Activated CD4-positive, CD25-positive, alpha-beta regulatory T cell treated with anti-CD3 and anti-CD28 coated beads, Interleukin-2, amount 50 U/mL, for 72 hours (primary cell): ENCODE measurements at regions not wholly inside any gene's neighbourhood (a gene's known extent, or its start where the extent isn't known, plus 50 kb on each side); places are given as distances from the start of the nearest gene placed in this dataset.

Experiments used
- DNase-seq: peaks from one replicate; pipeline ENCODE4 v3.0.0; 2021

DNA sequence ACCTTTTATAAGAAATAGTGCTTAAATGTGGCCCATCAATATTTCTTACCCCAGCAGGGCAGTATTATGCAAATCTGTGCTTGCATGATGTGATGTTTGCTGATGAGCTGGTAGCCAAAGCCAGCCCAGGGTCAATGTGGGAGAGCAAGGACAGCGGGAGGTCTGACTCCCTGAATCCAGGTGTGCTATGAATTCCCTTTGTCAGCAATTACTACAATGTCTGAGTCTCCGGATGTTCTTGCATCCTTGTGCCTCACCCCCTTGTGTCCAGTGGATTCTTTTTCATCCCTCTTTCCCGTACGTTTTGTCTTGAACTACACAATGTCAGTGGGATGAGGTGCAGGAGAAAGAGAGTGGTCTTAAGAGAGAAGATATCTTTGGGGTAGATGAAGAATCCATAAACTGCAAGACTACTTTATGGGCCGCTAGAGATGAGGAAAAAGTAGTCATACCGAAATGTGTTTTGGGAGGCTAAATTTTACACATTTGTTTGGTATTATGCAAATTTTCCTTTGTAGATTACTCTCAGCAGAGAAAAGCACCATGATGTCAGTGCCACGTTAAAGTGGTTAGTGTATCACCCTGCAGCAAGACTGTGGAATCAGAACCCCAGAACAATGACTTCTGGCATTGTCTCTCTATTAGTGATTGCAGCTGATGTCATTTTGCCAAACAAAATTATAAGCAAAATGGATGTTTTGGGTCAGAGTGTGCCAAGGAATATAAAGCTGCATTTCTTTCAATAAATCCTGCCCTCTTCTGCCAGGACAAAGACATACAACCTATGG lies 53.5 kb upstream of the TSHZ3 start:
- DNase-seq, result no peak

DNA sequence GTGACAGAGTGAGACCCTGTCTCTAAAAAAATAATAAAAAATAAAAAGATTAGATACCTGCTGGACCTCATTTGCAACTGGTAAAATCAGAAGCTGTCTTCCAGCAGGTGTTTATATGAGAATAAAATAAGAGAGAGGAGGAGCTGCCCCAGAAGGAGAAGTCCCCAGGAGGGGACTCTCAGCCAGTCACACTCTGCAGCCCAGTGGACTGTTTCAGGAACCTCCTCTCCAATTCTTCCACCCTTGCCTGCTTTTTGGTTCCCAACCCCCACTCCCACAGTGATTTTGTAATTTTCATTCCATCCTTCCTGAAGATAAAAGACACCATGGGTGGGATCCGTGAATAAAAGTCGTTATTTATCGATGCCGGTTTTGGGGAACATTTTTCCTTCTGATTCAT lies 56.9 kb upstream of the TSHZ3 start:
- no peak for DNase-seq

DNA sequence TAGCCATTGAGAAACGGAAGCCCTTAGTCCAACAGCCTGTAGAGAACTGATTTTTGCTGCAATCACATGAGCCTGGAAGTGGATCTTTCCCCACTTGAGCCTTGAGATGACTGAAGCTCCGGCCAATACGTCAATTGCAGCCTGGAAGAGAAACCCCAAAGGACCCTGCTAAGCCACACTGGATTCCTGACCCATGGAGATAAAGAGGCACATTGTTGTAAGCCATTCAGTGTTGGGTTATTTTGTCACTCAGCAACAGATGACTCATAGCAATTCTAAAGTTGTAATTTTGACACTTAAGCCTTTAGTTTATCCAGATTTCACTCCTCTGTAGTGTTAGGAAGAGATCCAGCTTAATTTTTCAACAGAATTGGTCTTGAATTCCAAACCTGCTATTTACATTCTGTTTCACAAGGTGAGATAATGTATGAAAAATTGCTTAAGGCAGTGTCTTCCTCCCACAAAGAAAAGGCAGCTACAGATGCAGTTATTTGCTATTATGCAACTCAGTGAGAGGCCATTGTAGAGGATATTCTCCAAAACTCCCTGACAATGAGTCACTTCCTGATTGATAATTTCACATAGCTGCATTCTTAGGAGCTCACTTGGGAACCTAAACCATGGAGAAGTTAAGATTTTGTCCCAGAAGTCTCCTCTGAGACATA lies 59.4 kb upstream of the TSHZ3 start:
- no peak for DNase-seq

DNA sequence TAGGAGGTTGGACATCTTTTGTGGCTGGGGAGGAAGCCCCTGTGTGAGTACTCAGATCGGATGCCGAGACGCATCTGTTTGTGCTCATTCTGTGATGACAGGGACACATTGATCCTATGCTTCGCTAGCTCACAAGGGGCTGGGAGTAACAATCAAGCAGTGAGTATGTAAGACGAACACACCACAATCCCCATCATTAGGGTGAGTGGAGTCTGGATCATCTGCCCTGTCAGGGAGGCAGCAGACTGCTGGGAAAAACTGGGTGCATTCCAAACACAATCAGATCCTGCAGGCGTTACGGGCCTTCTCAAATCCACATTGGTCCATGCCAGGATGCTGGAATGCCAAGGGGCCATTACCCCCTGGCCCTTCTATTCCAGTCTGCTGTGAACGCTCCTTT lies 64.1 kb upstream of the TSHZ3 start:
- no peak for DNase-seq

DNA sequence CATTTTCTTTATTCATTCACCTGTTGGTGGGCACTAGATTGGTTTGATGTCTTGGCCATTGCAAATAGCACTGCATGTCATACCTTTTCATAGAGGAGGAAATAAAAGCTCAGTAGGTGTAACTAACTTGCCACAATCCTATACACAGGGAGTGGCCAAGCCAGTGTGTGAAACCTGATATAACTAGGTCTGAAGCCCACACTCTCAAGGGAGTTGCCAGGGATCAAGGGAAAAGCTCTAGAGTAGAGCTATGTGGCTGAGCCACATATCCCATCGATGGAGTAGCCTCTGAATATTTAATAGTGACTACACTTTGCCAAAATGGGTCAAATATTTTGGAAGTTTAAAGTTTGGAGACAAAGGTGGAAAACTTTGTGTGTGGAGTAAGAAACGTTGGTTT lies 66.1 kb upstream of the TSHZ3 start:
- DNase-seq, result no peak

DNA sequence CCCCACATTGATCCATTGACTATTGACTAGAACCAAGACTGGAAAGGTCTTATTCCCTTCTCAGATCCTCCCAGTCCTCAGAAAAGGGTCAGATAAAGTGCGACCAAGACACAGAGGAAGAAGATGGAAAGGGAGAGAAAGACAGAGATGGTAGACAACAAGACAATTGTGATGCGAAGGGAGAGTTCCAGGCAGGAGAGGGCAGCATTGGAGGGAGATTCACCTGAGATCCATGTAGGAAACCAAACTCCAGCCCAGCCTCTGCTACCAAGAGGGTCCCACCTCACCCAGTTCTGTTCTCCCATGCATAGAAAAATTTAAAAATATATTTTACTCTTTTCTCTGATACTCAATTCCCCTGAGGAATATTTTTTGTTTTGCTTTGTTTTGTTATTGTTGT lies 67.3 kb upstream of the TSHZ3 start:
- DNase-seq, result no peak

DNA sequence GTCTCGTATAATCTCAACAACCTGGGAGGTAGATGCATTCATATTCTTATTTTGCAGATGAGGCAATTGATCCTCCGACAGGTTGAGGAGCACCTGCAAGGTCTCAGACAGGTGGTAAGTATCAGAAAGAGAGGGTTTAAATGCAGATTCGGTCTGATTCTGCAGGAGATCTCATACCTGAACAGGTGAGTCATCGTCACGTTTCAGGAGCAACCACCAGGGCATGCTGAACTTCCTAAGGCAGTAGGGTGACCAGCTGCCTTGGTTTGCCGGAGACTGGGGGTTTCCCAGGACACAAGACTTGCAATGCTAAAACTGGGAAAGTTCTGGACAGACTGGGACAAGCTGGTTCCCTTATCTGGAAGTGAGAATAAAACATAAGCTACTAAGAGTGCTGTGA lies 68.8 kb upstream of the TSHZ3 start:
- DNase-seq, result no peak

DNA sequence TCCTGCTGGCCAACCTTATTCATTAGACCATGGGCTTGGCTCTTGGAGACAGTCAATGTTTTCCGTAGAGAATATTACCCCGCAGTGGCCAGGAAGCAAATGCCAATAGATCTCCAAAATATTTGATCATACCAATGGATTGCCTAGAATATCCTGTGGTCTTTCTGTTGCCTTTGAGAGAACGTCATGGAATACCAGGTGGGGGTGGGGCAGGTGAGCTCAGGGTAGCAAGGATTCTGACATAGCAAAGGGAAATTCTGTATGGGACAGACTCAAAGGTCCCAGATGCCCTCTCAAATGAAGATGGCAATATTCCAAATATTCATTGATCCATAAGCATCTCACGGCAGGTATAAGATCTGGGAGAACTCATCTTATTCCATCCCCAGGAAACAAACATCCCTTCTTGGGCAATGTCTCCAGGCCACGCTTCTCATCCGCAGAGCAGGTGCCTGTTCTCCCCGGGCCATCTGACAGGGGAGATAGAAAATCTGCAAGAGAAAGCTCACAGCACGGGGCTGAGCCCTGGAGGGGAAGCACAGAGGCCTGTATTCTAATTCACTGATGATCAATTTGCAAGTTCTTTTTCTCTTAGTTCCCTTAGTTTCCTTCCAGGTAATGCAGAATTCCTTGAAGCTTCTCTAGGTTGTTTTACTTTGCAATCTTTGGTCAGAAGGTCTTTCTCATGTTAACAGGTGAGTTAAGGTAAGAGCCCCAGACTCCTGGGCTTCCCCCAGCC lies 69.6 kb upstream of the TSHZ3 start:
- DNase-seq, result no peak

DNA sequence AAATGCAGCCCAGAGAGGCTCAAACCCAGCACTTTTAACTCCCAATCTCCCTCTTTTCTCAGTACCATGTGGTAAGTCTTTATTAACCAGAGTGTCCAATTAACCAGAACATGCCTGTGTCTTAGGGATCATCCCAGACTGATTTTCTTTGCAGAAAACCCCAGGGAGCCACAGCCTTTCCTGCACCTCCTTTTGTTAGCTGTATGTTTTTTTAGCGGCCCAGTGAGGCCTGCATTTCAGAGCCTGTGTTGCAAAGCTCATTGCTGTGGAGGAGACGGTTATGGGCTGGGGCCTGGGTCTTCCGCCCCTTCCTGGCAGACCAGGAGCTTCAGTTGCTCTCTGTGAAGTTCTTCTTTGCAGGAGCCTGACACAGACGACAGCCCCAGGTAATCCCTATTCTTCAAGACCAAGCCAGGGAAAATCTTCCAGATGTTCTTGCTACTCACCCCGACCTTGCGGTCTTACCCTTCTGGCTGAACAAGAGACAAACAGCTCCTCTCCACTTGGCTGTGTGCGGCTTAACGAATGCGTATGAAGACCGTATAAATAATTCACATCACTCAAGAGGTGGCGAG lies 70.7 kb upstream of the TSHZ3 start:
- no peak for DNase-seq

DNA sequence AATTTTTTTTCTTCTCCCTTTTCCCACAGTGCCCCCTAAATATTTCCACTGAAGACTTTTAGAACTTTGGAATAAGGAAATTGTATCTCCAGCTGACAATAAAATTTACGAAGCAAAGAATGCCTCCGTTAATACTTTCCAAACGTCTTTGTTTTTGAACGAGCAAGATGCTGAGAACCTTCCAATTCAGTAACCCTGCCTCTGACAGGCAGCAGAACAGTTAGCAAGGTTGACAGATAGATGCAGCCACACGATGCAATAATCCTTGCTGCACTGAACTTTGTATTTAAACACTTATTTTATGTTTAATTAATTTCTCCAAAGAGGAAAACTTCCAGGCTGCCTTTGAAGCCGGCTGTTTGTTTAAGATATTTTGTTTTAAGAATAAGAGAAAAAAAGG lies 71.8 kb upstream of the TSHZ3 start:
- no peak for DNase-seq

DNA sequence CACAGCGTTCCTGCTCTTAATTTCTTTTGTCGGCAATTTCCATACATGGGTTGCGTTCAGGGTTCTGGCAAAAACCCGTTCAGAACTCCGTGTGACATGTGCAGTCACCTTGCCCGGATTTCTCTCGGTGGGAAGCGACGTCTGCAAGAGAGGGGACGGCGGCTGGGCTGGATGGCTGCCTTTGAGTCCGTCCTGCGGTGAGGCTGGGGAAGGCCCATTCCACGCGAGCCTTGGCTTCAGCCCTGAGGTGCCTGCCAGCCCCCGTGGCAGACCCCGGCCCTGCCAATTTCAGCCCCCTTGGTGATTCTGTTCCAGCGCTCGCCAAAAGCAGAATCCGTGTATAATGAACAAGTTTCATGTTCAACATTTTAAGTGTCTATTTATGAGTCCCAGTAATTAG lies 72.6 kb upstream of the TSHZ3 start:
- no peak for DNase-seq

DNA sequence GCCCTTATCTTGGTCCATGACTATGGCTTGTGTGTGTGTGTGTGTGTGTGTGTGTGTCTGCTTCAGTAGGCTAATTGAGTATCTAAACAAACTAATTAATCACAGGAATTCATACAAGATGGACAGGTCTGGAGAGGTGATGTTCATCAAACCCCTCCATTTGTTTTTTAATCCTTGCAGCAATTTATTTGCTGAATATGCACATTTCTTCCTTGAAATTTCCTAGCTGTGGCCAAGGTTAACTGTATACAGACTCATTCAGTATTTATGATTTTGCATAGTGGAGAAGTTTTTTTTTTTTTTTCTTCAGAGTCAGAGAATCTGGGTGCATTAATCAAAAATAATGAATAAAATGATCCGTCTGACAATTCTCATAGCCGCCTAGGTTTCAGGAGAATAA lies 74.7 kb upstream of the TSHZ3 start:
- no peak for DNase-seq

DNA sequence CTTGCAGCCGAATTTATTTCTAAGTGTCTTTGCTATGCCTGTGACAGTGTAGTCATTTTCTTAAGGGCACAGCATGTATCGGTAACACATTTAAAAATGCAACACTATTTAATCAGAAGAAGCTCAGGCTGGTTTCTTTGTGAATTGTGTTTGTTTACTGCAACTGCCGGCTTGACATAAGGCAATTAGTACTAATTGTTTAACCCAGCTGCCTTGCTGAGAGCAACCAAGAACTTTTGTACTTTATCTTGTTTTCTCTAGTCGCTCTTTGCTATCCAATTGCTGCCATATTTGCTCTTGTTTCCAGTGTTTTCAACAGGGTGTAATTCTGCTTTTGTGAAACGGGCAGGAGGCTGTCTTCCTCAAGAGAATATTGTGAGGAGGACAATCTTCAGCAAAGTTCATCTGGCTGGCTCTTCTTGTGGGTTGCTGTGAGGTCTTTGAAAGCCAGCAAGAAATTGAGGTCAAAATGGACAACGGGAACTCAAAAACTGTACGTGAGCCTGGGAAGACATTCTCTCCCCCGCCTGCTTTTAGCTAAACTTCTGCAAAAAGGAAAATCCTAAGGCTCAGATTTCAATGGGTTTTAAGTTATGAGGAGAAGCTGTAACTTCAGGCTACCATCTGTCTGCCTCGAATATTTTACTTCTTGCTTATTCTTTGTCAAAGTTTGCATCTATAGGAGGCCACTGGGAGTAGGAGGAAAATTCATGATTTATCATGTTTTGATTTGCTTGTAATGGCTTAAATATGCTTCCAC lies 75.8 kb upstream of the TSHZ3 start:
- no peak for DNase-seq

DNA sequence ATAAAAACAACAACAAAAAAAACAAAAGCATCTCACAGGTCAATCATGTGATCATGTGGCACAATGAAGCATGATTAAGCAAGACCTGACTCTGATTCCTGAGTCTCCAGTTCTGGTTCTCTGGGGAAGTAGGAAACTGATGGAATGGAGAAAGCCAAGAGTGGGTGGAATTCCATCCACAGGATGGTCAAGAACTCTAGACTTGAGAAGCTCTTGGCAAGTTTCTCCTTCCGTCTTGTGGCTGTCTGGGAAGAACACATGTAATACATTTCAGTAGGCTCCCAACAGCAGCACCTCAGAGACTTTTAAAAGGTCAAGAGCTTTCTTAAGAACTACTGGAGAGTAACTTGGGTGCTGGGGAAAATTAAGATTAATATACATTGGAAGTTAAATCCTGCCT lies 78.6 kb upstream of the TSHZ3 start:
- no peak for DNase-seq

DNA sequence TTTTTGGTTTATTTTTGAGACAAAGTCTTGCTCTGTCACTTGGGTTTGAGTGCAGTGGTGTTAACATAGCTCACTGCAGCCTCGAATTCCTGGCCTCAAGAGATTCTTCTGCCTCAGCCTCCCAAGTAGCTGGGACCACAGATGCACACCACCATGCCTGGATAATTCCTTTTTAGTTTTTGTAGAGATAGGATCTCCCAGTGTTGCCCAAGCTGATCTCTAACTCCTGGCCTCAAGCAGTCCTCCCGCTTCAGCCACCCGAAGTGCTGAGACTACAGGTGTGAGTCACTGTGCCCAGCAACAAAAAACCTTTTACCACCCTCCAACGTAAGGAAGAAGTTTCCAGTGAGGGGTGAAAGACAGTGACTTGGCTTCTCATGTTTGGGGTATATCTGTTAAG lies 81.1 kb upstream of the TSHZ3 start:
- no peak for DNase-seq

DNA sequence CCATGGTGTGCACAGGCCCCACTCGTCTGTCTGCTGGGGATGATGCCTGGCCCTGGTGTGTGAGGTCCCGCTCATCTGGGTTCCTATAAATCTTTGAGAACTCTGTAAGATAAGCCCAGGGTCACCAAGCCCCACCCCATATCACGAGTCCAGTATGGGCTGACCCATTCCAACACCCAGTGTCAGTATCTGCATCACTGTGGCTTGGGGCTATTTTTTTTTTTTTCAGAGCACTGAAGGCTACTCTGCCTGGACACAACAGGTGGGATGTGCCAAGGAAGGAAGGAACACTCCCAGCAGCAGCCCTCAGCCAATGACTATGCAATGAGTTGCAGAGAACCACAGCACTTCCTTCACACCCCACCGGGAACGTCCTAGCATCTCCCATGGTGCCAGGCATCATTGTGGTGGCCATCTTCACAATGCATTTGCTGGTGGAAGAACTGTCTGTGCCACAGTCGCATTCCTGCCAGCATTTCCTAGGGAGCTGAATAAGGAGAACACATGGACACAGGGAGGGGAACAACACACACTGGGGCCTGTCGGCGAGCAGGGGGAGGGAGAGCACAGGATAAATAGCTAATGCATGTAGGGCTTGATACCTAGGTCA lies 83.1 kb upstream of the TSHZ3 start:
- DNase-seq, result no peak

DNA sequence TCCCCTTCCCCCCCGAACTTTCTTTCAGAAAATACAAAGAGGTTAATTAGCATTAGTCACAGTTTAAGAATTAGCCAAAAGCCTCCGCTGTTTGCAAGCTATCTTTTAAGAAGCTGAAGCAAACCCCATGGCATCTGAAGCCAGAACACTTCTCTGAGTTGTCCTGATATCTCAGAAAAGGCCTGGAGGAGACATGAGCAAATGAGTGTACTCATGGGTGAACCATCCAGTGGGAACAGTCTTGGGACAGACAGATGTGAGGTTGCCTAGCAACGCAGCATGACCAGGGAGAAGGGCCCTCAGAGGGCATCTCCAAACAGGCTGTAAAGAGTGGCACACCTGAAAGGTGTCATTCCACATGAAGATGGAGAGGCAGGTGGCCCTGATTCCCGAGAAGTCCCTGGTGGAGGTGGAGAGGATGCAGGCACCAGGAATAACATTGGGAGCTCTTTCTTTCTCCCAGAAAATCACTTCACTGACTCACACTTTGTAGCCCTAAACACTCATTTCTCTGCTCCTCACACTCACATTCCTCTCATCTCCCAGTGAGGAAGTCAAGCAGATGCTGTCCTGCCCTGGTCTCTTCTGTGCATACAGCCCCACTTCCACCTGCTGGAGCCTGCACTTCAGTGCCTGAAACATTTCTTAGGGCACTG lies 87.0 kb upstream of the TSHZ3 start:
- DNase-seq, result no peak

DNA sequence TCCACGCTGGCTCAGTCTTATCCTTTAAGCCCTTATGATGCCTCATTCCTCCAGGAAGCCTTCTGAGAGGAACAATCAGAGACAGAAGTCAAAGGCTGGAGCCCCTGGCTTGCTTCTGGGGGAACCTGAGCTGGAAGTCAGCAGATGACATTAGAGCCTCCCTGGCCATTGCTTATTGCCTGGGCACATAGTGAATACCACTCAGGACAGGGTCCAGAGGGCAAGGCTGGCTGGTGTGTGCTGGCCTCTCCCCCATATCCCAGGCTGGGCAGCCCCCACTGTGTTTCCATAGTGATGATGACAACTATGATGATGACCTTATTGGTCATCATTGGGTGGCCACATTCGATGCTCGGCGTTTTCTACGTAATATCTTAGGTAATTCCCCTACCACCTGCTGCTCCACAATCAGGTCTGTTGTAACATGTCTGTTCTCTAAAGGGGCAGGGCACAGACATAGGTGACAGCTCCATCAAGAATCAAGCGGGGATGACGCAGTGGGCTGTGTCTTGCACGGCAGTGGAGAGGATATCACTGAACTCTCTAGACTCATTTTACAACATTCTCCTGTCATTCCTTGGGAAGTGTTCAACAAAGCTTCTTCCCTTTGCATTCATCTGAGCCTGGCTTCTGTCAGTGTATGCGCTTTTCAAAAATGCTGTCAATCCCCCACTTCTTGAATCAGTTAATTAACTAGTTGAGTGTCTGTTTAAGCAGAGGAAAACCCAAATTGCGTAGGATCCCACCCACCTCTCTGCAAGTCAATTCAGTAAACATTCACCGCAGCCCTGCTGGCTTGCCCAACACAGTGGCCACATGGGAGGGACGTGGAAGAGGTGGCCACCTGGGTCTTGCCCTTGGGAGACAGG lies 89.4 kb upstream of the TSHZ3 start:
- DNase-seq, result no peak

DNA sequence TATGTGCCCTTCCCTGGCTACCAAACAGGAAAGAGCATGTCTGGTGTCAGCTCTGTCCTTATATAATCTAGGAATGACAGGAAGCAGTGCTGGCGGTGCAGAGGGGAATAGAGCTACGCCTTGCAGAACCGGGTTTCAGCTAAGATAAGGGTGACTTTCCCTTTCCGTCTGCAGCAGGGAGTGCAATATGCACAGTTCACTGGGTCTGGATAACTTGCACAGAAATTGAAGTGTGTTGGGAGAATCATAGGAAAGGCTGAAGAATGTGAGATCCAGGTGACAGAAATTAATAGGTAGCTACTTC lies 90.0 kb upstream of the TSHZ3 start:
- no peak for DNase-seq

DNA sequence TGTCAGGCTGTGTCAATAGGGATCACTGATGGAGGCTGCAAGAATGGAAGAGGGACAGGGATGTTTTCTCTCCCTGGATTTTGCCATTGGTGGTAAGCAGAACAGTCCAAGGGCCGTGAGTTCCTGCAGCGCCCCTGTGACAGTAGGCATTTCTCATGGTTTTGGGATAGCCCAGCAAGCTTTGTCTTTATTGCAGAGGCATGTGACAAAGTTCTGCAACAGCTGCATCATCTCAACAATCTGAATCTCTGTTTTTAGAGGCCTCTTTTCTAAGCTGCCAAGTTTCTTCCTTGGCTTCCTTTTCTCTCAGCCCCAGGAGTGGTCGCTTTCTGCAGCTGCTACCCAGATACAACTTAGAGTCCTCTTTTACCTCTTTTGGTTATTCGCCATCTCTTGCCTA lies 95.7 kb upstream of the TSHZ3 start:
- no peak for DNase-seq

DNA sequence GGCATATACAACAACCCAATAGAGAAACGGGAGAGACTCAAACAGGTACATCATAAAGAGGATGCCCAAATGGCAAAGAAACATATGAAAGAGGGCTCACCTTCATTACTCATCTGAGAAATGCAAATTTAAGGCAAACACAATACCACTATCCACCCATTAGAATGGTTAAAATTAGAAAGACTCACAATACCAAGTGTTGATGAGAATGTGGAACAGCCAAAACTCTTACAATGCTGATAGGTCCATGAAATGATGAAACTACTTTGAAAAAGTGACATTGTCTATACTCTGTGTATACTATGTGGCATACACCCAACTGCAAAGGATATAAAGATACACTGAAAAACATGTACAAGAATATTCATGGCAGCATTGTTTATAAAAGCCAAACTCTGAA lies 96.2 kb upstream of the TSHZ3 start:
- no peak for DNase-seq
